CD4-positive, alpha-beta T cell treated with Interleukin-1 beta for 1 hour (primary cell): ENCODE measurements at regions not wholly inside any gene's neighbourhood (a gene's known extent, or its start where the extent isn't known, plus 50 kb on each side); places are given as distances from the start of the nearest gene placed in this dataset.
"Not testable (repeated sequence)": the region's sequence is repeated elsewhere in the genome, so short reads cannot be mapped to it uniquely, and the experiment has no call there.

ENCODE experiments used
- DNase-seq, 2 donors: peaks; one replicate each; pipeline ENCODE4 v3.0.0-alpha.2; 2020 to 2022

GRCh38 chr12:126038434-126038833 lies 973.2 kb downstream of the AACS start:
- no peak for DNase-seq

- DNase-seq, result no peak
Measured at GRCh38 chr12:126040307-126040706, 975.1 kb downstream of the AACS start.

DNA sequence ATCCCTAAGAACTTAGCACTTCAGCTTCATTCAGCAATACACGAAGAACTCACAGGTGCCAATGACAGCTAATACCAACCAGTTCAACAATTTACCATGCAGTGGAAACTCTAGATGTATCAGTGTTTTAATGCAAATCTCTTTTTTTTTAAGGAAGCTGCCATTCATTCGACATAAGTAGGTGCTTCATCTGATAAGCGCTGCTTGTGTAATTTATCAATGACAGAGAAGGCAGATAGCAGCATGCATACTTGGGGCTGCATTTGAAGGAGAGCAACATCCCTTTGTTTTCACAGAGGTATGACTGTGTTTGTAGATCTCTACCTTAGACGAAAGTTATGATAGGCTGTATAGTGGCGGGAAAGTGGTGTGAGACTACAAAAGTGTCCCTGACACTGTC lies 977.1 kb downstream of the AACS start:
- DNase-seq, result no peak

GRCh38 chr12:126049501-126049900 lies 984.3 kb downstream of the AACS start:
- DNase-seq, result not testable (repeated sequence)

GRCh38 chr12:126051611-126052107 lies 986.4 kb downstream of the AACS start:
- no peak for DNase-seq

- DNase-seq, result no peak
Measured at GRCh38 chr12:126055521-126055920, 990.3 kb downstream of the AACS start.

GRCh38 chr12:126061777-126062176 lies 996.5 kb downstream of the AACS start:
- no peak for DNase-seq

DNA sequence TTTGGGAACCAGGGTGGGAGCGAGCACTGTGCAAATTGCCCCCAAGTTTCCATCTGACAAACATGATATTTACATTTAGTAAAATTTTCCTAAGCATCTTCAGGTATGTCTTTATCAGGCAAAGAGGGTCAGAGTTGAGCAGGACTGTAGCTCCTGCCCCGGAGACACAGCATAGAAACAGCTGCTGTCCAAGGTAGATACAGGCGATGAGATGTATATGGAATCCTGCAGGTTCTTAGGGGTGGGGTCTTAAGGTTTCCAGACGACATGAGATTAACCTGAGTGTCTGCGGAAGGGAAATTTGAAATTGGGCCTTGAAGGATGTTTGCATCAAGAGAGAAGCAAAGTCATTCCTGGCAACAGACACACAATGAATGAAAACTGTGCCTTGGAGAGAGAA lies 998.8 kb downstream of the AACS start:
- DNase-seq, result no peak

GRCh38 chr12:126067626-126068329 lies 1002.5 kb downstream of the AACS start:
- no peak for DNase-seq

GRCh38 chr12:126069549-126070165 lies 1004.4 kb downstream of the AACS start:
- DNase-seq, result peak in 1 of 2 donors; percentile 28

- no peak for DNase-seq
Measured at GRCh38 chr12:126076515-126076914, 1011.3 kb downstream of the AACS start.

GRCh38 chr12:126083926-126084325 lies 1018.7 kb downstream of the AACS start:
- DNase-seq, result no peak

DNA sequence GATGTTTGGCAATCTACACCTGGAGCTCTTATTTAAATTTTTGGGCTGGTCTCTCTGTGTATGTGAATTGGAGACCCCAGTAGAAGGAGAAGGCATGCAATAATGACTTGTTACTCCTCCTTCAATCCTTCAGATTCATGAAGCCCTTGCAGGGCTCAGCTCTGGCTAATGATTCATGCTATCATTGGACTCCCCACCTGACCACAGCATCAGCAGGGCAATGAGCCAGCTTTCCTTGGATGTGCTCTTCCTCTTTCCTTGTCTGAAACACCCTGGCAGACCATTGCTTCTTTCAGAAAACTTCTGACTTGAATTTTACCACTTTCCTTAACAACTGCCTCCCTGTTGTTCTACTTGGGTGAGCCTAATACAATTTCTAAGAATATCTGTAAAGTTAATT lies 1019.2 kb downstream of the AACS start:
- no peak for DNase-seq

GRCh38 chr12:126086242-126086641 lies 1021.0 kb downstream of the AACS start:
- no peak for DNase-seq

DNA sequence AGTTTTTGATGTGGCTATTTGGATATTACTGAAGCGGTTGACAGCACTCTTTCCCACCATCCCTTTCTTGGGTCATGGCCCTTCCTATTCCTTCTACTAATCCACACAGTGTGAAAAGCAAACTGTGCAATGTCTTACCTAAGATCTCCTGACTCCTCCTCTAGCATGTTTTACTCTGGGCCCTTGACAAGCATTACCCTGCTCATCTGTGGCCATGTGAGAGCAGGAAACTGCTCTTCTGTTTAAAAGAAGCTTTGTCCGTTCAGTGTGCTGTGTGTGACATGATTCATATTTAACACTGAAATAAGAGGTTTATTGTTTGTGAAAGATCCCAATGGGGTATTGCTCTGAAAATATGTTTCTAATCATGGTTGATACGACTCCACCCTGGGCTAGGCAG lies 1022.5 kb downstream of the AACS start:
- no peak for DNase-seq

- DNase-seq, result no peak
Measured at GRCh38 chr12:126093908-126094307, 1028.7 kb downstream of the AACS start.

GRCh38 chr12:126095748-126096510 lies 1030.7 kb downstream of the AACS start:
- DNase-seq, result no peak

GRCh38 chr12:126106706-126107105 lies 1041.5 kb downstream of the AACS start:
- DNase-seq, result no peak

- DNase-seq, result no peak
Measured at GRCh38 chr12:126107659-126108058, 1042.4 kb downstream of the AACS start.

- no peak for DNase-seq
Measured at GRCh38 chr12:126108247-126108646, 1043.0 kb downstream of the AACS start.

- no peak for DNase-seq
Measured at GRCh38 chr12:126112141-126112540, 1046.9 kb downstream of the AACS start.

DNA sequence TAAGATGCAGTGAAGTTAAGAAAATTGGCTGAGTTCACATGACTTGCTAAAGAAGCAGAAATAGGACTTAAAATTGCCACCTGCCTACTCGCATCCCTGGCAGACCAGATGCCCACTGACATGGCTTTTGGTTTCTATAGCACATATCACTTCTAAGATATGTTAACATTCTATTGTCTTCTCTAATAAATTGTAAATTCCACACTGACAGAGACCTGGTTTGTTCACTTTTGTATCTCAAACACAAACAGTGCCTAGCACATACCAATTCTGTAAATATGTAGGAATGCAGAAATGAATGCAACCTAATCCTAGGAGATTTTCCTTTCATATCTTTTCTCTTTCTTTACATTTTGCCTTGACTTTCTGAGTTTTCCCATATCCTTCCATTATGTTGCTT lies 1047.6 kb downstream of the AACS start:
- no peak for DNase-seq

DNA sequence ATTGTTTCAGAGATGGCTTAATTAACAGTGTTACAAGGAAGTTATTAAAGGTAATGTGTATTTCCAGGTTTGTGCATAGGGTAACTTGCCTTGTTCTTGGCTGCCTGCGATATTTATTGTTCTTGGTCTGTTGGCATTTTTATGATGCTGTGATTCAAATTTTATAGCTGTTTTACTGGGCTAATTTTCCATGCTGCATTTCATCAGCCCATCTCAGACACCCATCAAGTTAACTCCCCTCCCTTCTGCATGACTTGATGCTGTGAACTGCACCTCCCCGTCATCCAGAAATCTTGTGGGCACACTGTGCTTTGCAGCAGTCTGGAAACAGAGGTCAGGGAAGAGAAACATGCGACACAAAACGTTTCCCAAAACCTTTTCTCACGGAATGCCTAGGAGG lies 1049.2 kb downstream of the AACS start:
- no peak for DNase-seq

DNA sequence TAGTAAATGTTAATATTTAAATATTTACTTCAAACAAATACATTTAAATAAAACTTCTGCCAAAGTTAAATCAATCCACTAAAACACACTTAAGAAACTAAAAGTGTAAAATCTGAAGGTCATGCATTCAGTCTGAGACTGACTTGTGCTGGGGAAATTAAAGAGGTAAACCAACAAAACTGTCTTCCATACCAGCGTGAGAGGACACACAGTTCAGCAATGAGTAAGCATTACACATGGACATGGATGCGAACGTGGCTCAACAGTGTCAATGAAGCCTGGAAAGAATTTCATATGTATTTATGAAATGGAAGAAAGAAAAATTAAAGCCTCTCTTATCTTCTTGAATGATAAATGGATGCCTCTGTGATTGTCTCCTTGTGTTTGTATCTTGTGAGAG lies 1052.3 kb downstream of the AACS start:
- DNase-seq, result no peak
